ENCODE measurements at regions not wholly inside any gene's neighbourhood (a gene's known extent, or its start where the extent isn't known, plus 50 kb on each side); places are given as distances from the start of the nearest gene placed in this dataset.
A peak's percentile ranks its signal among the peaks of the same experiment; 100 is the strongest.

- TF ChIP-seq CTCF (conservative IDR thresholded peaks at IDR 0.05; ENCODE audit: low read depth, low read length) = no peak
- H3K4me3 ChIP-seq (ENCODE audit: low read depth, low read length) = peak overlapping the region; percentile 38
These were observed 904.9 kb upstream of the EPHA5 start for GRCh38 chr4:66575008-66575696.

DNA sequence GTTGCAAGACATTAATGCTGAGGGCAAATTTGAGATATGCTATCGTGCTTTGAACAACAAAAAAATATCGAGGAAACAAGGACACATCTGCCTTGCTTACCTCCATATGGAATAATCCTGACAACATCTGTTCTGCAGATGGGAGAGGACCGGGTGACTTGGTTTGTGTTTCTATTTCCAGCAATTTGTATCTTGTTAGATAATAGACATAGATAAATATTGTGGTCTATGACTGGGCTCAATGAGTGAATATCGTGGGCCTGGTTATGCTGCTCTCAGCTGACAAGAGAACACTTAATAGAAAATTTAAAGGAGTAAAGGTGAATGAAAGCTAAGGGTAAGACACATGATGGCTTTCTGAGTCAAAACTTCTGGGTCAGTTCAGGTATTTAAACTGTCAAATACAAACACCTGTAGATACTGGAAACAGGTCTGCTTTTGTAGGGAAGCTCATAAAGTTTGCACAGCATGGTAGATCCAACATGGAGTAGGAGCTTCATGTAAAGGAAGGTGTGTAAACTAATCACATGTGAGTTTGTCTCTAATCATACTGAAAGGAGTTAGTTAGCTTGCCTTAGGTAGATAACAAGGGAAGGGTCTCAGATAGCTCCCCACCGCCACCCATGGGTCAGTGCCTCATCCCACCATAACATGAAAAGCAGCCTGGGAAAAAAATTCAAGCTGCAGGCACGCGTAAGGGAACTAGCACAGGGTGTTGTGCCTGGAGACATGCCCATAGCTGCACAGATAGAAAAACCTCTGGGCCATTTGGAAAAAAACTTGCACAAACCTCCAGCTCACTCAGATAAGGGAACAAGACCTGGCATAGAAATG is 904.1 kb upstream of the EPHA5 start:
- TF ChIP-seq CTCF (conservative IDR thresholded peaks at IDR 0.05; ENCODE audit: low read depth, low read length) = no peak
- H3K4me3 ChIP-seq (ENCODE audit: low read depth, low read length) = peak overlapping the region; percentile 24
- no peak for DNase-seq (ENCODE audit: low read depth)

More at GRCh38 chr4:66575008-66575696, 904.9 kb upstream of the EPHA5 start:
- DNase-seq (ENCODE audit: low read depth) = peak; percentile 94

- H3K4me3 ChIP-seq (ENCODE audit: low read depth, low read length) = no peak overlapping the region
- peak; percentile 86 for DNase-seq (ENCODE audit: low read depth)
- no peak for TF ChIP-seq CTCF (conservative IDR thresholded peaks at IDR 0.05; ENCODE audit: low read depth, low read length)
These were observed 902.7 kb upstream of the EPHA5 start for GRCh38 chr4:66572949-66573348.

GRCh38 chr4:66571145-66571695 is 900.9 kb upstream of the EPHA5 start:
- no peak for TF ChIP-seq CTCF (conservative IDR thresholded peaks at IDR 0.05; ENCODE audit: low read depth, low read length)

DNA sequence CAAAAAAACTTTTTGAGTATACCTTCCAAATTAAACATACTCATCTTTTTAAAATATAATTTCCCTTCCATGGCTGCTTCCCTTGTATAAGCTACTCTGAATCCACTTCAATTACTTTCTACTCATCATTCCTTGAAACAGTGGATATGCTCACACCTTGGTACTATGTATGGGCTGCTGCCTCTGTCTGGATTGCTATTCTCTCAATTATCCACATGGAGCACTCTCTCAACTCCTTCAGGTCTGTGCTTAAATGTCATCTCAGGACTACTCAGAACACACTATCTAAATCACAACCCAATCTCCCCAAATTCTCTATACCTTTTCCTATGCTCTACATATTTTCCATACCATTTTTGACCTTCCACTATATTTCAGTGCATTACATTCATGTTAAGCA is 898.9 kb upstream of the EPHA5 start:
- TF ChIP-seq CTCF (conservative IDR thresholded peaks at IDR 0.05; ENCODE audit: low read depth, low read length) = peak; percentile 9
- no peak for DNase-seq (ENCODE audit: low read depth)

More at GRCh38 chr4:66571145-66571695, 900.9 kb upstream of the EPHA5 start:
- H3K4me3 ChIP-seq (ENCODE audit: low read depth, low read length) = no peak overlapping the region
- no peak for DNase-seq (ENCODE audit: low read depth)

GRCh38 chr4:66568431-66568830 is 898.1 kb upstream of the EPHA5 start:
- TF ChIP-seq CTCF (conservative IDR thresholded peaks at IDR 0.05; ENCODE audit: low read depth, low read length) = no peak
- H3K4me3 ChIP-seq (ENCODE audit: low read depth, low read length) = no peak overlapping the region
- no peak for DNase-seq (ENCODE audit: low read depth)

More for the DNA sequence above, 898.9 kb upstream of the EPHA5 start:
- no peak overlapping the region for H3K4me3 ChIP-seq (ENCODE audit: low read depth, low read length)
